ENCODE measurements at regions not wholly inside any gene's neighbourhood (a gene's known extent, or its start where the extent isn't known, plus 50 kb on each side); places are given as distances from the start of the nearest gene placed in this dataset.

DNA sequence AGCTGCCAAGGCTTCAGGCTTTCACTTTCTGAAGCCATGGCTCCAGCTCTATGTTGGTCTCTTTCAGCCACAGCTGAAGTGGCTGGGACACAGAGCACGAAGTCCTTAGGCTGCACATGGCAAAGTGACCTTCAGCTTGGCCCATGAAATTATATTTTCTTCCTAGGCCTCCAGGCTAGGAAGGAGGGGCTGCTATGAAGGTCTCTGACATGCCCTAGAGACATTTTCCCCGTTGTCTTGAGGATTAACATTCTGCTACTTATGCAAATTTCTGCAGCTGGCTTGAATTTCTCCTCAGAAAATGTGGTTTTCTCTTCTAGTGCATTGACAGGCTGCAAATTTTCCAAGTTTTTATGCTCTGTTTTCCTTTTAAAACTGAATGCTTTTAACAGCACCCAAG is 99.8 kb upstream of the KCNIP4 start:
- no peak for TF ChIP-seq POLR2A (IDR thresholded peaks at IDR 0.05; ENCODE audit: insufficient read depth in 1 of 2, low read depth in 2 of 2, low read length in 2 of 2)
- TF ChIP-seq, protein P1, sequence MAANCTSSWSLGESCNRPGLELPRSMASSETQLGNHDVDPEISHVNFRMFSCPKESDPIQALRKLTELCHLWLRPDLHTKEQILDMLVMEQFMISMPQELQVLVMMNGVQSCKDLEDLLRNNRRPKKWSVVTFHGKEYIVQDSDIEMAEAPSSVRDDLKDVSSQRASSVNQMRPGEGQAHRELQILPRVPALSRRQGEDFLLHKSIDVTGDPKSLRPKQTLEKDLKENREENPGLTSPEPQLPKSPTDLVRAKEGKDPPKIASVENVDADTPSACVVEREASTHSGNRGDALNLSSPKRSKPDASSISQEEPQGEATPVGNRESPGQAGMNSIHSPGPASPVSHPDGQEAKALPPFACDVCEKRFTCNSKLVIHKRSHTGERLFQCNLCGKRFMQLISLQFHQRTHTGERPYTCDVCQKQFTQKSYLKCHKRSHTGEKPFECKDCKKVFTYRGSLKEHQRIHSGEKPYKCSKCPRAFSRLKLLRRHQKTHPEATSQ (CRISPR knock-in tag; IDR thresholded peaks at IDR 0.05; ENCODE audit: borderline replicate concordance), result no peak
